Keratinocyte (primary cell): ENCODE measurements at regions not wholly inside any gene's neighbourhood (a gene's known extent, or its start where the extent isn't known, plus 50 kb on each side); places are given as distances from the start of the nearest gene placed in this dataset.

Experiments used
- CTCF ChIP-seq, 3 experiments: IDR thresholded peaks in 1 of 3; conservative IDR thresholded peaks in 1 of 3; optimal IDR thresholded peaks in 1 of 3; 2 replicates in 2 of 3; 3 replicates in 1 of 3; pipeline versions ENCODE3 to v1.5.1; 2011; ENCODE audit warnings: low read length in 3 of 3, mild to moderate bottlenecking in 3 of 3, moderate library complexity in 2 of 3, control low read depth in 1 of 3, inconsistent platforms in 1 of 3; ENCODE audit not compliant: insufficient read depth in 2 of 3; ENCODE audit errors: extremely low read depth in 1 of 3
- EZH2 ChIP-seq: IDR thresholded peaks from one replicate; pipeline ENCODE4 v1.6.1; 2012; ENCODE audit warnings: inconsistent platforms, mild to moderate bottlenecking, low read length, moderate library complexity

- no peak for TF ChIP-seq CTCF (optimal IDR thresholded peaks at IDR 0.05 in 1 of 3, IDR thresholded peaks at IDR 0.05 in 1 of 3, conservative IDR thresholded peaks at IDR 0.05 in 1 of 3; ENCODE audit: extremely low read depth in 1 of 3, insufficient read depth in 2 of 3, low read length in 3 of 3)
- no peak for TF ChIP-seq EZH2
These were observed 182.6 kb downstream of the DHX35 start for GRCh38 chr20:39144757-39145156.
